ENCODE measurements at regions not wholly inside any gene's neighbourhood (a gene's known extent, or its start where the extent isn't known, plus 50 kb on each side); places are given as distances from the start of the nearest gene placed in this dataset.
"Not testable (repeated sequence)": the region's sequence is repeated elsewhere in the genome, so short reads cannot be mapped to it uniquely, and the experiment has no call there.

- no peak for ATAC-seq
These were observed 237.6 kb upstream of the PRKD1 start for GRCh38 chr14:30165255-30165654.

DNA sequence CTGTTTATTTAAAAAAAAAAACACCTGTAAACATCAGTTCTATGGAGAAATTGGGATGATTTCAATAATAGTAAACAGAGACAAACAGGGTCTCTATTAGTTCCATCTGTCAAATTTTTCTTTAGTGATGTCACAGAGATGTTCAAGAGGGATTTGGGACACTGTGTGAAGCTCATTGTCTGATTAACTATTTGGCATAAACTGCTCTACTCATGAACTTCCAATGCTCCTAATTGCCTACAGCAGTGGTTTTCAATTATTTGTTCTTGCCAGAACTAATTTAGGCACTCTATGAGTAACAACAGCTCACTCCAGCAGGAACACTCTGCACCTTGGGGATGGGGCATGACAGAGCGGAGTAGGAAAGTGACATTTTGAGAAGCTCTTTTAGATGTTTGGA is 250.1 kb upstream of the PRKD1 start:
- ATAC-seq: no peak

- ATAC-seq: no peak
These were observed 251.9 kb upstream of the PRKD1 start for GRCh38 chr14:30179381-30180130.

GRCh38 chr14:30180219-30180618 is 252.6 kb upstream of the PRKD1 start:
- no peak for ATAC-seq

DNA sequence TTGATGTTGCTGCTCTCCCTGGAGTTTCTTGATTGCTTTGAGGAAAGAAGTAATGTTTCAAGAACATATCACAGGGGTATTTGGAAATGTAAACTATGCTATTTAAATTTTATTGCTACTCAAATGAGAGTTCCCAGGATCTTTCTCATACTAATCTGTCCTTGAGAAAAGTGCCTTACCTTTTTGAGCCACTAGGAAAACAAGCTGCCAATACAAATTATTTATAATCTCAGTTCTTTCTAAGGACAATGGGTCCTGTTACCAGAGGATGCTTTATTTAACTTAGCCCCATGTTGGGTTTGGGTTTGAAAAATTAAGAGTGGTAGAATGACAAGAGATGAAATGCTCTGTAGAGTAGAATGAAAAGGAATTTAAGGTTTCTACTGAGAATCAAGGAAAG is 258.2 kb upstream of the PRKD1 start:
- no peak for ATAC-seq

GRCh38 chr14:30191639-30192279 is 264.1 kb upstream of the PRKD1 start:
- no peak for ATAC-seq

DNA sequence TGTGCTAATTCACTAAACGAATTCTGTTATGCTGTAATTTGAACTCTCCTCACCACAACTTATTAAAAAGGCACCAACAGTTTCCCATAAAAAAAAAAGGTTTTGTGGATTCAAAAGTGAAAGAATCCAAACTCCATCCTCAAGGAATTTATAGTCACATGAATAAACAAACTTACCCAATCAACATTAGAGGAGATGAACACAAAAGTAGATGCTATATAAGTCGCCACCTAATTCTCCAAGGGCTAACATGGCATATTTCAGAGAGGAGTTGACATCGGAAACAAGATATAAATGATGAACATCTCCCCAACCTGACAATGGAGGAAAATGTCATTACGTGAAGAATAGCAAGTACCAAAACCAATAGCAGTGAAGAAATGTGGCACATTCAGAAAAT is 265.5 kb upstream of the PRKD1 start:
- ATAC-seq: no peak

DNA sequence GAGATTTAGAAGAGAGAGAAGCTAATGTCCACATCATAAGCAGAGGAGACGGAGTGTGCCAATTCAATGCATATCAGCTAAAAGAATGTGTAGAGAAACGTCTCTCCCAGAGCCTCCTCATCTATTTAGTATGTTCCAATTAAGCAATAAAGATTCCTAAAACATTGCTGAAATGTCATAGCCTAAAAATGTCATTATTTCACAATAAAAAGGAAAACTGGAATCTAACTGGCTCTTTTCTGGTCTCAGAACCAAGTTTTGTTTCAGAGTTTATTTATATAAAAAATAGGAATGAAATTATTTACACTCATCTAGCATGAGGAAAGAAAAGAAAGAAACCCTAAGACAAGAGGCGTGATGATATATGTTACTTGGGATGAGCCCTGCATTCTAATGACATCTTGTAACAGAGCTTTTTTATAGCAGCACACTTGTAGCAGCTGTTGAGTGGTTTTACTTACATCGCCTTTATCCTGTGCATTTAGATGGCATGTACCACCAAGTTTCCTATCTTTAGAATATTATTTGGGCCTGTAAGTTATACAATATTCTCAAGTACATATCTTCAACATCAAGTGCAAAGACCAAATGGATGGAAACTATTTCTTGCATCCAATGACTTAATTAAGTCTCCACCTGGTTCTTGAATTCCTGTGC is 266.3 kb upstream of the PRKD1 start:
- no peak for ATAC-seq

- ATAC-seq: no peak
These were observed 267.1 kb upstream of the PRKD1 start for GRCh38 chr14:30194741-30195148.

GRCh38 chr14:30195941-30196340 is 268.3 kb upstream of the PRKD1 start:
- ATAC-seq: no peak

- ATAC-seq: no peak
These were observed 269.2 kb upstream of the PRKD1 start for GRCh38 chr14:30196861-30197260.

GRCh38 chr14:30198720-30199119 is 271.1 kb upstream of the PRKD1 start:
- ATAC-seq: not testable (repeated sequence)

GRCh38 chr14:30204431-30204980 is 276.9 kb upstream of the PRKD1 start:
- no peak for ATAC-seq

DNA sequence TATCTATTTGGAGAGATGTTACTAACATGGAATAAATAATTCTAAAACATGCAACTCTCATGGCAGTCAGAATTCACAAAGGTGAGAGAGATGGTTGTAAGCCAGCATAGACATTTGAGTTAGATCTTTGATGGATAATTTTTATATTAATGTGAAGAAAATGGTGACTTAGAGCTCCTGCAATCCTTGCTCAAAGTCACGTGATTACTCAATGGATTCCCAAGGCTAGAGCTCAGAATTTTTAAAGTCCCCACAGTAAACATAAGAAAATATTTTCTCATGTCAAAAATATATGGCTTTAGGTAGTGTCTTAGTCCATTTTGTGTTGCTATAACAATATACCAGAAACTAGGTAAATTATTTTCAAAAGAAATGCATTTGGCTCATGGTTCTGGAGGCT is 281.5 kb upstream of the PRKD1 start:
- ATAC-seq: no peak

GRCh38 chr14:30210630-30211029 is 283.0 kb upstream of the PRKD1 start:
- ATAC-seq: no peak

- ATAC-seq: no peak
These were observed 283.7 kb upstream of the PRKD1 start for GRCh38 chr14:30211326-30211725.

- no peak for ATAC-seq
These were observed 286.4 kb upstream of the PRKD1 start for GRCh38 chr14:30214014-30214413.

DNA sequence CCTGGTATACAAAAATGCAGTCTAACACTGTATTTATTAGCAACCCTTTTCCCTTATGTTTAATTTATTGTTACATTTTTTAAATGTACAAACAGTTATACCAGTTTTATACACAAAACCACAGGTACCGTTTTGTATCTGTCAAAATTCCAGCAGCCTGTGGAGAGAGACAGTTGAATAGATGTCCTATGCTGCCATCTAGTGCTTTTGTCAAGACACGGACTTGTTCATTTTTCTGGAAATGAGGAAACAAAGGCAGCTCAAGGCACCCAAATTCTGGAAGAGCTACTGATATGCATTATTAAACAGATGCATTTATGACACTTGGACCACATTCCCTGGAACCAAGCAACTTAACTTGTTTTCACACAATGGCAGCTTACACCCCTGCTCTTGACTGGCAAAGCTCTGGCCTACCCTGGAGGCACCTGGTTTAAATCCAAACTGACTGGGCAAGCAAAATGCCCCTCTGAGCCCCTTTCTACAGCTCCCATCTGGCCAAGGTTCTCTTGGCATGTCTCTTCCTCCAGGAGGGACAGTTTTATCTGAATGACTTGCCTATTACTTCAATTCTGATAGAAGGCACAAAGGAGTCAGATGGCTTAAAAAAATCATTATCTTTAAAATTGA is 286.9 kb upstream of the PRKD1 start:
- no peak for ATAC-seq

- ATAC-seq: no peak
These were observed 291.3 kb upstream of the PRKD1 start for GRCh38 chr14:30218907-30219306.

DNA sequence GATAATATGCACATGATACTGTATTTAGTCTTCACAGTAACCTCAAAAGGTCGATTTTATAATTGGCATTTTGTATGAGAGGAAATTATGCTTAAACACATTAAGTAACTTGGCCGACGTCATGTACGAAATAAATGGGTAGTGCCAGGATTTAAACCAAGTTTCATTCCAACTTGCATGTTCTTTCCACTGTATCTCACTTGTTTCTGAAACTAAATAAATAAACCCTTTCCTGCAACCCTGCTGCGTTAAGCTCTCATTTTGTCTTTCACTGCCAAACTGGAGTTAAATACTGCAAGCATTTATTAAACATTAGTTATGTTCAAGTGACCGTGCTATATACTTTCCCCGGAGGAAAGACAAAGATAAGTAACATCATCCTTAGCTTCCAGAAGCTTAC is 293.9 kb upstream of the PRKD1 start:
- no peak for ATAC-seq

GRCh38 chr14:30223385-30223785 is 295.7 kb upstream of the PRKD1 start:
- ATAC-seq: no peak

DNA sequence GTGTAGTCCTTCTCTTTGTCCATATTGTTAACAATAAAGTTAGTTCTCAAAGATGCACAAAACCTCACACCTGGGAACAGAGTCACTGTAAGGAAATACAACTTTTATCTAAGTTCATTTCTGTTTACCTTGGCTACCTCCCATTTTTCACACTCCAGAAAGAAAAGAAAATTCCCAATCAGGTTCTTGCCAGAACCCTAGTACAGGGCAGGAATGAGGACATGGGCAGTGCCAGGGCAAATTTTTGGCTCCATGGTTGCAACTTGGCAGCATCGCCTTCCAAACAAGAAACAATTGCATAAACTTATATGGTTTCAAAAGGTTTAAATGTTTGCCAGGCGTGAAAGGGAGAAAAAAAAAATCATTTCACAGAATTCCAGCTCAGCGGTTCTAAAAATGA is 296.3 kb upstream of the PRKD1 start:
- ATAC-seq: no peak

DNA sequence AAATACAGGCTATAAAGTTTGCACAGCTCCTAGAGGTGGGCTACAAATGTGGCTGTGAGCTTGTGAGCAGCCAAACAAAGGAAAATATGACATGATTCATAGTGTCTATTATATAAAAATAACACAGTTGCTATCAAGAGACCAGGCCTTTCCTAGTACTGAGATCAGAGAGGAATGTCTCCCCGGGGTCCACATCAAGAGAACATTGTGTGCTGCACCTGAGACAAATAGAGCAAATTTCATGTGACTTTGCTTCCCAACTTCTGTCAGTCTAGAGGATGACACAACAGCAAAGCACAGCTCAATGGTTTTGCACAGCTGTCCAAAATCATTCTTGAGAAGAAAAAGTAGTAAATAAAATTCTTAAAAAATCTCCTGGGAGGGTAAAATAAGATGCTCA is 297.5 kb upstream of the PRKD1 start:
- no peak for ATAC-seq

All from activated CD4-positive, CD25-positive, alpha-beta regulatory T cell treated with anti-CD3 and anti-CD28 coated beads, Interleukin-2, amount 50 U/mL, for 24 hours (primary cell).